ENCODE measurements at regions not wholly inside any gene's neighbourhood (a gene's known extent, or its start where the extent isn't known, plus 50 kb on each side); places are given as distances from the start of the nearest gene placed in this dataset.

DNA sequence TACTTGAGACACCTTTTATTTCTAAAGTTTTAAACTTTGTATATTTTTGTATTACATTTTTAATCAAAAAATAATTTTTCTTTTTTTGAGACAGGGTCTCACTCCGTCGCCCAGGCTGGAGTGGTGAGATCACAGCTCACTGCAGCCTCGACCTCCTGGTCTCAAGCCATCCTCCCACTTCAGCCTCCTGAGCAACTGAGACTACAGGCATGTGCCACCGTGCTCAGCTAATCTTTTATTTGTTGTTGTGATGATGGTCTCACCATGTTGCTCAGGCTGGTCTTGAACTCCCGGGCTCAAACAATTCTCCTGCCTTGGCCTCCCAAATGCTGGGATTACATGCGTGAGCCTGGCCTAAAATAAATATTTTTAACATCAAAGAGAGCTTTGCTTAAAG, 218.7 kb upstream of the SH3BP4 start:
- TF ChIP-seq CTCF (IDR thresholded peaks at IDR 0.05) (no peak), POLR2A (IDR thresholded peaks at IDR 0.05) (no peak)
